H9 (cell line): ENCODE measurements at regions not wholly inside any gene's neighbourhood (a gene's known extent, or its start where the extent isn't known, plus 50 kb on each side); places are given as distances from the start of the nearest gene placed in this dataset.

Experiments
- DNase-seq: peaks from one replicate; pipeline ENCODE4 v3.0.0-alpha.2; 2017
- H2AFZ ChIP-seq: one replicate; pipeline ENCODE4 v1.6.1; 2013; ENCODE audit warnings: mild to moderate bottlenecking, low read length, control low read depth, moderate library complexity
- H2AK5ac ChIP-seq: 2 replicates; pipeline ENCODE4 v1.6.1; 2013; ENCODE audit warnings: low read length, control low read depth, mixed read lengths; ENCODE audit not compliant: insufficient read length
- H2BK120ac ChIP-seq: one replicate; pipeline ENCODE4 v1.6.1; 2013; ENCODE audit warnings: low read depth, mild to moderate bottlenecking, low read length, control low read depth, inconsistent platforms; ENCODE audit not compliant: poor library complexity, severe bottlenecking
- H2BK12ac ChIP-seq: 2 replicates; pipeline ENCODE4 v1.6.1; 2013; ENCODE audit warnings: low read length, control low read depth, mixed read lengths, low read depth; ENCODE audit not compliant: insufficient read length
- H2BK15ac ChIP-seq: 2 replicates; pipeline ENCODE4 v1.6.1; 2013; ENCODE audit warnings: low read depth, low read length, control low read depth
- H2BK20ac ChIP-seq: one replicate; pipeline ENCODE4 v1.6.1; 2013; ENCODE audit warnings: low read depth, mild to moderate bottlenecking, low read length, control low read depth, inconsistent platforms; ENCODE audit not compliant: poor library complexity, severe bottlenecking
- H2BK5ac ChIP-seq: 2 replicates; pipeline ENCODE4 v1.6.1; 2013; ENCODE audit warnings: low read length, control low read depth, mixed read lengths; ENCODE audit not compliant: insufficient read length
- H3K14ac ChIP-seq: 2 replicates; pipeline ENCODE4 v1.6.1; 2013; ENCODE audit warnings: low read length, control low read depth; ENCODE audit not compliant: insufficient read depth
- H3K18ac ChIP-seq: 2 replicates; pipeline ENCODE4 v1.6.1; 2013; ENCODE audit warnings: low read depth, mild to moderate bottlenecking, mixed read lengths, low read length, control low read depth; ENCODE audit not compliant: insufficient read length
- H3K23ac ChIP-seq: 2 replicates; pipeline ENCODE4 v1.6.1; 2013; ENCODE audit warnings: low read length, control low read depth, mixed read lengths, low read depth; ENCODE audit not compliant: insufficient read length
- H3K23me2 ChIP-seq: 2 replicates; pipeline ENCODE4 v1.6.1; 2013; ENCODE audit warnings: low read depth, mild to moderate bottlenecking, mixed read lengths, low read length, control low read depth; ENCODE audit not compliant: insufficient read length, poor library complexity, severe bottlenecking
- H3K27ac ChIP-seq: 2 replicates; pipeline ENCODE4 v1.5.1; 2013; ENCODE audit warnings: low read length, control low read depth, mixed read lengths, low read depth; ENCODE audit not compliant: insufficient read length
- H3K27me3 ChIP-seq: 2 replicates; pipeline ENCODE4 v1.6.1; 2013; ENCODE audit warnings: low read length, control low read depth, inconsistent platforms; ENCODE audit not compliant: insufficient read depth
- H3K4ac ChIP-seq: 2 replicates; pipeline ENCODE4 v1.6.1; 2013; ENCODE audit warnings: low read depth, mild to moderate bottlenecking, control low read depth, inconsistent platforms, low read length, moderate library complexity
- H3K4me1 ChIP-seq: 2 replicates; pipeline ENCODE4 v1.6.1; 2013; ENCODE audit warnings: low read length, control low read depth, inconsistent platforms; ENCODE audit not compliant: insufficient read depth
- H3K4me2 ChIP-seq: 2 replicates; pipeline ENCODE4 v1.6.1; 2013; ENCODE audit warnings: low read length, control low read depth, mixed read lengths; ENCODE audit not compliant: insufficient read length, insufficient read depth
- H3K56ac ChIP-seq: 2 replicates; pipeline ENCODE4 v1.6.1; 2013; ENCODE audit warnings: low read depth, mild to moderate bottlenecking, mixed read lengths, low read length, control low read depth; ENCODE audit not compliant: insufficient read length
- H3K79me1 ChIP-seq: 2 replicates; pipeline ENCODE4 v1.6.1; 2013; ENCODE audit warnings: low read depth, mild to moderate bottlenecking, moderate library complexity, low read length, control low read depth, inconsistent platforms; ENCODE audit not compliant: insufficient read depth, poor library complexity, severe bottlenecking
- H3K79me2 ChIP-seq: 2 replicates; pipeline ENCODE4 v1.6.1; 2013; ENCODE audit warnings: low read length, control low read depth, inconsistent platforms; ENCODE audit not compliant: insufficient read depth
- H3K9ac ChIP-seq: 2 replicates; pipeline ENCODE4 v1.6.1; 2013; ENCODE audit warnings: low read length, control low read depth, mixed read lengths; ENCODE audit not compliant: insufficient read length; ENCODE audit errors: extremely low read depth
- H3K9me3 ChIP-seq: one replicate; pipeline ENCODE4 v1.6.1; 2013; ENCODE audit warnings: low read depth, low read length, inconsistent platforms; ENCODE audit not compliant: control insufficient read depth
- H3T11ph ChIP-seq: one replicate; pipeline ENCODE4 v1.6.1; 2013; ENCODE audit warnings: mild to moderate bottlenecking, low read length, control low read depth, inconsistent platforms
- H4K20me1 ChIP-seq: one replicate; pipeline ENCODE4 v1.6.1; 2013; ENCODE audit not compliant: control insufficient read depth, insufficient read length, insufficient read depth
- H4K5ac ChIP-seq: 2 replicates; pipeline ENCODE4 v1.6.1; 2013; ENCODE audit warnings: low read depth, mild to moderate bottlenecking, mixed read lengths, low read length, control low read depth; ENCODE audit not compliant: insufficient read length
- H4K8ac ChIP-seq: replicated peaks from 2 replicates; pipeline ENCODE4 v1.6.1; 2013; ENCODE audit warnings: low read length, control low read depth, mixed read lengths, low read depth; ENCODE audit not compliant: insufficient read length
- H4K91ac ChIP-seq: 2 replicates; pipeline ENCODE4 v1.6.1; 2013; ENCODE audit warnings: low read depth, mild to moderate bottlenecking, moderate library complexity, mixed read lengths, low read length, control low read depth; ENCODE audit not compliant: insufficient read length
- H3K27ac Mint-ChIP-seq, 3 experiments: 2 replicates in 2 of 3; 3 replicates in 1 of 3; pipeline ENCODE4 v1.8.0; 2020 to 2021; ENCODE audit warnings: mixed read lengths in 3 of 3, mild to moderate bottlenecking in 1 of 3, moderate library complexity in 1 of 3
- H3K27me3 Mint-ChIP-seq: 2 replicates; pipeline ENCODE4 v1.8.0; 2021; ENCODE audit warnings: low read depth, mild to moderate bottlenecking, moderate library complexity, mixed read lengths
- H3K36me3 Mint-ChIP-seq, 3 experiments: 2 replicates in 2 of 3; 3 replicates in 1 of 3; pipeline ENCODE4 v1.8.0; 2020 to 2021; ENCODE audit warnings: low read depth in 3 of 3, mixed read lengths in 3 of 3; ENCODE audit not compliant: insufficient read depth in 1 of 3
- H3K4me1 Mint-ChIP-seq, 2 experiments: 2 replicates each; pipeline ENCODE4 v1.8.0; 2020; ENCODE audit warnings: mixed read lengths in 2 of 2
- H3K4me3 Mint-ChIP-seq, 2 experiments: 2 replicates in 1 of 2; 3 replicates in 1 of 2; pipeline ENCODE4 v1.8.0; 2020 to 2021; ENCODE audit warnings: mild to moderate bottlenecking in 2 of 2, mixed read lengths in 2 of 2, moderate library complexity in 1 of 2
- H3K9me3 Mint-ChIP-seq, 2 experiments: 2 replicates in 1 of 2; 3 replicates in 1 of 2; pipeline ENCODE4 v1.8.0; 2020; ENCODE audit warnings: mild to moderate bottlenecking in 2 of 2, mixed read lengths in 2 of 2, moderate library complexity in 1 of 2
- CTCF ChIP-seq: fragments of 200-600 bp; sonication (generic); conservative IDR thresholded peaks from 3 replicates; pipeline ENCODE4 v1.8.0; 2021; ENCODE audit warnings: antibody characterized with exemption, mild to moderate bottlenecking
- WGBS: extraction: QIAGEN DNeasy Blood & Tissue Kit; methylation state at CpG from one replicate; pipeline ENCODE4 v1.1.7; 2013; ENCODE audit warnings: missing lambda C conversion rate, low lambda C conversion rate, mixed read lengths; ENCODE audit not compliant: insufficient read length; ENCODE audit errors: extremely low coverage; 5-methylcytosine and 5-hydroxymethylcytosine counted together

- H4K20me1 ChIP-seq = no peaks in the 10 kb centered on the region
- no peaks in the 10 kb centered on the region for H3K4me1 ChIP-seq
- H3K9ac ChIP-seq = no peak overlapping the region
- no peak overlapping the region for H4K5ac ChIP-seq
- H3K18ac ChIP-seq = no peak overlapping the region
- DNase-seq = no peak
- TF ChIP-seq CTCF = no peak
- no peaks in the 10 kb centered on the region for H3K9me3 ChIP-seq
- Mint-ChIP-seq H3K36me3 (no peaks in the 10 kb centered on the region), H3K4me1 (no peaks in the 10 kb centered on the region), H3K9me3 (no peaks in the 10 kb centered on the region), H3K4me3 (no peak overlapping the region), H3K27ac (no peak overlapping the region), H3K27me3 (no peaks in the 10 kb centered on the region)
- no peak overlapping the region for H3K56ac ChIP-seq
- no CpG with 5 or more reads among the region's 3 CpGs for WGBS
- no peak overlapping the region for H2AK5ac ChIP-seq
- no peaks in the 10 kb centered on the region for H3K79me1 ChIP-seq
- no peak overlapping the region for H3K23ac ChIP-seq
- H2BK5ac ChIP-seq = no peak overlapping the region
- no peak overlapping the region for H3K4me2 ChIP-seq
- no peaks in the 10 kb centered on the region for H3K79me2 ChIP-seq
- no peak overlapping the region for H2BK15ac ChIP-seq
- no peak overlapping the region for H4K8ac ChIP-seq
- no peak overlapping the region for H2BK12ac ChIP-seq
- no peaks in the 10 kb centered on the region for H3K27me3 ChIP-seq
- H3K23me2 ChIP-seq = no peaks in the 10 kb centered on the region
- no peak overlapping the region for H3K4ac ChIP-seq
- H3K14ac ChIP-seq = no peak overlapping the region
- no peak overlapping the region for H3K27ac ChIP-seq
- H2BK20ac ChIP-seq = no peak overlapping the region
- no peak overlapping the region for H4K91ac ChIP-seq
- no peak overlapping the region for H2BK120ac ChIP-seq
- H2AFZ ChIP-seq = no peak overlapping the region
- no peak overlapping the region for H3T11ph ChIP-seq
Observed at GRCh38 chr9:107410420-107410819, 79.1 kb downstream of the KLF4 start.
